Transverse colon (tissue), 4 donors: ENCODE measurements at regions not wholly inside any gene's neighbourhood (a gene's known extent, or its start where the extent isn't known, plus 50 kb on each side); places are given as distances from the start of the nearest gene placed in this dataset.

Experiments
- CTCF ChIP-seq, 5 experiments: fragments of 200-600 bp in 3 of 5; fragments of 450-650 bp in 2 of 5; sonication (generic) in 3 of 5; IDR thresholded peaks; 1 replicate in 2 of 5; 2 replicates in 3 of 5; pipeline ENCODE4 v1.5.1; 2016 to 2017; ENCODE audit warnings: antibody characterized with exemption in 5 of 5, inconsistent platforms in 3 of 5, mild to moderate bottlenecking in 2 of 5, moderate library complexity in 1 of 5
- EP300 ChIP-seq: sonication (generic); formaldehyde crosslinking; IDR thresholded peaks from one replicate; pipeline ENCODE4 v1.6.1; 2017; ENCODE audit warnings: antibody characterized with exemption, low read depth
- POLR2A ChIP-seq: fragments of 450-650 bp; IDR thresholded peaks from one replicate; pipeline ENCODE4 v1.6.1; 2016; ENCODE audit warnings: antibody characterized with exemption, mild to moderate bottlenecking, moderate library complexity
- POLR2AphosphoS5 ChIP-seq, 3 donors: sonication (generic); formaldehyde crosslinking; IDR thresholded peaks; one replicate each; pipeline ENCODE4 v1.6.1; 2016; ENCODE audit warnings: antibody characterized with exemption in 3 of 3

DNA sequence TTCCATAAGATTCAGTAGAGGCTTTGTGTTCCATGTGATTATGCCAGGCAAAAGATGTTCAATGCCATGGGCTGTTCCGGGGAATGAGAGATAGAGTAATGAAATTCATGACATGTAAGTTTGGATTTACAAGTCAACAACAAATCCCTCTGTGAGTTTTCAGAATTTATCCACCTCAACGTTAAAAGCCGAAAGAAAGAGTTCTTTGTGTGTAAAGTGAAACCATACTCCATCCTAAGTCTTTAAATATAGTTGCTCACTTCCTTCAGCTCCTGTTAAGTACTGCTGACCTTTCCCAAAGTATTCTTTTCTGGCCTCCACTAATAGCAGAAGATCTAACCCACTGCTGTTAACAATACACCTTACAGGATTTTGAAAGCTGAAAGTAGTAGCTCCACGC lies 190.0 kb downstream of the TMX1 start:
- TF ChIP-seq POLR2A (no peak), POLR2AphosphoS5 (IDR thresholded peaks at IDR 0.05) (no peak), CTCF (IDR thresholded peaks at IDR 0.05) (no peak), EP300 (no peak)
